Ishikawa (cell line): ENCODE measurements at regions not wholly inside any gene's neighbourhood (a gene's known extent, or its start where the extent isn't known, plus 50 kb on each side); places are given as distances from the start of the nearest gene placed in this dataset.

Experiments
- CEBPB ChIP-seq: IDR thresholded peaks from 2 replicates; pipeline ENCODE4 v1.6.1; 2012
- EGR1 ChIP-seq: IDR thresholded peaks from 2 replicates; pipeline ENCODE4 v1.6.1; 2012
- EP300 ChIP-seq: IDR thresholded peaks from 2 replicates; pipeline ENCODE4 v1.6.1; 2012; ENCODE audit warnings: borderline replicate concordance
- FOXM1 ChIP-seq: IDR thresholded peaks from 2 replicates; pipeline ENCODE4 v1.6.1; 2012; ENCODE audit warnings: low read depth, borderline replicate concordance
- NFIC ChIP-seq: IDR thresholded peaks from 2 replicates; pipeline ENCODE4 v1.6.1; 2012
- RAD21 ChIP-seq: IDR thresholded peaks from 2 replicates; pipeline ENCODE4 v1.6.1; 2012; ENCODE audit warnings: low read depth
- TAF1 ChIP-seq: IDR thresholded peaks from 2 replicates; pipeline ENCODE4 v1.6.1; 2012; ENCODE audit warnings: low read depth, mild to moderate bottlenecking
- TCF12 ChIP-seq: IDR thresholded peaks from 2 replicates; pipeline ENCODE4 v1.6.1; 2012; ENCODE audit warnings: low read depth
- TEAD4 ChIP-seq: IDR thresholded peaks from 2 replicates; pipeline ENCODE4 v1.6.1; 2012
- YY1 ChIP-seq: IDR thresholded peaks from 2 replicates; pipeline ENCODE4 v1.6.1; 2012; ENCODE audit warnings: low read depth
- ZBTB7A ChIP-seq: IDR thresholded peaks from 2 replicates; pipeline ENCODE4 v1.6.1; 2012; ENCODE audit warnings: low read depth
- TF ChIP-seq, protein P1 (sequence below): IDR thresholded peaks from 2 replicates; pipeline ENCODE4 v1.6.1; 2012
- TF ChIP-seq, protein P2 (sequence below): IDR thresholded peaks from 2 replicates; pipeline ENCODE4 v1.6.1; 2012; ENCODE audit warnings: low read depth, mild to moderate bottlenecking
- TF ChIP-seq, protein P3 (sequence below): IDR thresholded peaks from 2 replicates; pipeline ENCODE4 v1.6.1; 2012

DNA sequence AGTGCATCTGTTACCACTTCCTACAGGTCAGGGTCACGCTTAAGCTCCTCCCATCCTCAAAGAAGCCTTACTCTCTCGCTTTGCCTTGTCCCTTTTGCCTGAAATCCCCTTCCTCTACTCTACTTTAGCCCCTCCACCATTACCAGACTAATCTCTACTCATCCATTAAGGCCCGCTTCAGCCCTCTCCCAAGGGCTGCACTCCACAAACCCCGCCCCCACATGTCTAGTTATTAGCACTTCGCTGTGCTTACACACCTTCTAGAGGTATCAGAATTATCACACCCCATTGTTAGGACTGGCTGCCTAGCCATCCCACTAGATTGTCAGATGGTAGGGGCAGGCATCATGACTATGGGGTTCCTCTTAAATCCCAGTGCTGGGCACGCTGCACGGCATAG, 565.7 kb upstream of the WWC1 start:
- TF ChIP-seq FOXM1 (no peak), TAF1 (no peak), RAD21 (no peak), EP300 (no peak), EGR1 (no peak), CEBPB (no peak), YY1 (no peak), ZBTB7A (no peak), NFIC (no peak), TCF12 (no peak), TEAD4 (no peak)
- TF ChIP-seq, protein P1, sequence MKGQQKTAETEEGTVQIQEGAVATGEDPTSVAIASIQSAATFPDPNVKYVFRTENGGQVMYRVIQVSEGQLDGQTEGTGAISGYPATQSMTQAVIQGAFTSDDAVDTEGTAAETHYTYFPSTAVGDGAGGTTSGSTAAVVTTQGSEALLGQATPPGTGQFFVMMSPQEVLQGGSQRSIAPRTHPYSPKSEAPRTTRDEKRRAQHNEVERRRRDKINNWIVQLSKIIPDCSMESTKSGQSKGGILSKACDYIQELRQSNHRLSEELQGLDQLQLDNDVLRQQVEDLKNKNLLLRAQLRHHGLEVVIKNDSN: no peak
- TF ChIP-seq, protein P2, sequence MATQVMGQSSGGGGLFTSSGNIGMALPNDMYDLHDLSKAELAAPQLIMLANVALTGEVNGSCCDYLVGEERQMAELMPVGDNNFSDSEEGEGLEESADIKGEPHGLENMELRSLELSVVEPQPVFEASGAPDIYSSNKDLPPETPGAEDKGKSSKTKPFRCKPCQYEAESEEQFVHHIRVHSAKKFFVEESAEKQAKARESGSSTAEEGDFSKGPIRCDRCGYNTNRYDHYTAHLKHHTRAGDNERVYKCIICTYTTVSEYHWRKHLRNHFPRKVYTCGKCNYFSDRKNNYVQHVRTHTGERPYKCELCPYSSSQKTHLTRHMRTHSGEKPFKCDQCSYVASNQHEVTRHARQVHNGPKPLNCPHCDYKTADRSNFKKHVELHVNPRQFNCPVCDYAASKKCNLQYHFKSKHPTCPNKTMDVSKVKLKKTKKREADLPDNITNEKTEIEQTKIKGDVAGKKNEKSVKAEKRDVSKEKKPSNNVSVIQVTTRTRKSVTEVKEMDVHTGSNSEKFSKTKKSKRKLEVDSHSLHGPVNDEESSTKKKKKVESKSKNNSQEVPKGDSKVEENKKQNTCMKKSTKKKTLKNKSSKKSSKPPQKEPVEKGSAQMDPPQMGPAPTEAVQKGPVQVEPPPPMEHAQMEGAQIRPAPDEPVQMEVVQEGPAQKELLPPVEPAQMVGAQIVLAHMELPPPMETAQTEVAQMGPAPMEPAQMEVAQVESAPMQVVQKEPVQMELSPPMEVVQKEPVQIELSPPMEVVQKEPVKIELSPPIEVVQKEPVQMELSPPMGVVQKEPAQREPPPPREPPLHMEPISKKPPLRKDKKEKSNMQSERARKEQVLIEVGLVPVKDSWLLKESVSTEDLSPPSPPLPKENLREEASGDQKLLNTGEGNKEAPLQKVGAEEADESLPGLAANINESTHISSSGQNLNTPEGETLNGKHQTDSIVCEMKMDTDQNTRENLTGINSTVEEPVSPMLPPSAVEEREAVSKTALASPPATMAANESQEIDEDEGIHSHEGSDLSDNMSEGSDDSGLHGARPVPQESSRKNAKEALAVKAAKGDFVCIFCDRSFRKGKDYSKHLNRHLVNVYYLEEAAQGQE: no peak
- TF ChIP-seq, protein P3, sequence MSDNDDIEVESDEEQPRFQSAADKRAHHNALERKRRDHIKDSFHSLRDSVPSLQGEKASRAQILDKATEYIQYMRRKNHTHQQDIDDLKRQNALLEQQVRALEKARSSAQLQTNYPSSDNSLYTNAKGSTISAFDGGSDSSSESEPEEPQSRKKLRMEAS: no peak
